Peyer's patch (tissue), 4 donors: ENCODE measurements at regions not wholly inside any gene's neighbourhood (a gene's known extent, or its start where the extent isn't known, plus 50 kb on each side); places are given as distances from the start of the nearest gene placed in this dataset.

Experiments
- POLR2A ChIP-seq, 2 donors: fragments of 450-650 bp; IDR thresholded peaks; one replicate each; pipeline ENCODE4 v1.5.1; 2017; ENCODE audit warnings: antibody characterized with exemption in 2 of 2, mild to moderate bottlenecking in 2 of 2, moderate library complexity in 2 of 2
- TF ChIP-seq, protein P1 (sequence below), 6 experiments: fragments of 450-650 bp in 4 of 6; fragments of 200-600 bp in 2 of 6; sonication (generic) in 1 of 6; IDR thresholded peaks; one replicate each; pipeline ENCODE4 v1.5.1; 2017 to 2019; ENCODE audit warnings: antibody characterized with exemption in 6 of 6, mild to moderate bottlenecking in 3 of 6, moderate library complexity in 1 of 6

DNA sequence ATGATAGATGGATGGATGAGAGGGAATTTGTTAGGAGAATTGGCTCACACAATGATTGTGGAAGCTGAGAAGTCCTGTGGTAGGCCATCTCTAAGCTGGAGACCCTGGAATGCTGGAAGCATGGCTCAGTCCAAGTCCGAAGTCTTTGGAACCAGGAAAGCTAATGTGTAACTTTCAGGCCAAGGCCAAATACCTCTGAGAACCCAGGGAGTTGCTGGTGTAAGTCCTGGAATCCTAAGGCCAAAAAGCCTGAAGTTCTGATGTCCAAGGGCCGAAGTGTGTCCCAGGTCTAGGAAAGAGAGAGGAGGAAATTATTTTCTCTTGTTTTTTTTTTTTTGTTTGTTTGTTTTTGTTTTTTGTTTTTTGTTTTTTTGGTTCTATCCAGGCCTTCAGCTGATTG lies 492.2 kb upstream of the GCFC2 start:
- TF ChIP-seq, protein P1, sequence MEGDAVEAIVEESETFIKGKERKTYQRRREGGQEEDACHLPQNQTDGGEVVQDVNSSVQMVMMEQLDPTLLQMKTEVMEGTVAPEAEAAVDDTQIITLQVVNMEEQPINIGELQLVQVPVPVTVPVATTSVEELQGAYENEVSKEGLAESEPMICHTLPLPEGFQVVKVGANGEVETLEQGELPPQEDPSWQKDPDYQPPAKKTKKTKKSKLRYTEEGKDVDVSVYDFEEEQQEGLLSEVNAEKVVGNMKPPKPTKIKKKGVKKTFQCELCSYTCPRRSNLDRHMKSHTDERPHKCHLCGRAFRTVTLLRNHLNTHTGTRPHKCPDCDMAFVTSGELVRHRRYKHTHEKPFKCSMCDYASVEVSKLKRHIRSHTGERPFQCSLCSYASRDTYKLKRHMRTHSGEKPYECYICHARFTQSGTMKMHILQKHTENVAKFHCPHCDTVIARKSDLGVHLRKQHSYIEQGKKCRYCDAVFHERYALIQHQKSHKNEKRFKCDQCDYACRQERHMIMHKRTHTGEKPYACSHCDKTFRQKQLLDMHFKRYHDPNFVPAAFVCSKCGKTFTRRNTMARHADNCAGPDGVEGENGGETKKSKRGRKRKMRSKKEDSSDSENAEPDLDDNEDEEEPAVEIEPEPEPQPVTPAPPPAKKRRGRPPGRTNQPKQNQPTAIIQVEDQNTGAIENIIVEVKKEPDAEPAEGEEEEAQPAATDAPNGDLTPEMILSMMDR (IDR thresholded peaks at IDR 0.05): no peak
- no peak for TF ChIP-seq POLR2A (IDR thresholded peaks at IDR 0.05)
